Peyer's patch (tissue), 4 donors: ENCODE measurements at regions not wholly inside any gene's neighbourhood (a gene's known extent, or its start where the extent isn't known, plus 50 kb on each side); places are given as distances from the start of the nearest gene placed in this dataset.
A peak's percentile ranks its signal among the peaks of the same experiment; 100 is the strongest.

Experiments used
- DNase-seq, 3 donors: peaks; one replicate each; pipeline ENCODE4 v3.0.0-alpha.2; 2017 to 2019
- H3K27ac ChIP-seq, 4 donors: fragments of 200-600 bp; sonication (generic); one replicate each; pipeline ENCODE4 v1.5.1; 2016 to 2019
- H3K27me3 ChIP-seq, 2 donors: fragments of 200-600 bp; sonication (generic); one replicate each; pipeline ENCODE4 v1.5.1; 2019
- H3K36me3 ChIP-seq, 3 donors: fragments of 200-600 bp; sonication (generic); one replicate each; pipeline ENCODE4 v1.5.1; 2016 to 2019
- H3K4me1 ChIP-seq, 4 donors: fragments of 200-600 bp; sonication (generic); one replicate each; pipeline ENCODE4 v1.5.1; 2016 to 2019
- H3K4me3 ChIP-seq, 4 donors: fragments of 200-600 bp; sonication (generic); 1 replicate in 3 of 4; 2 replicates in 1 of 4; pipeline ENCODE4 v1.5.1; 2016 to 2019; ENCODE audit warnings: mild to moderate bottlenecking in 1 of 4
- H3K9me3 ChIP-seq, 4 donors: fragments of 200-600 bp; sonication (generic); one replicate each; pipeline ENCODE4 v1.5.1; 2016 to 2019; ENCODE audit warnings: mild to moderate bottlenecking in 1 of 4
- CTCF ChIP-seq, 6 experiments: fragments of 450-650 bp in 4 of 6; fragments of 200-600 bp in 2 of 6; sonication (generic) in 1 of 6; IDR thresholded peaks; one replicate each; pipeline ENCODE4 v1.5.1; 2017 to 2019; ENCODE audit warnings: antibody characterized with exemption in 6 of 6, mild to moderate bottlenecking in 3 of 6, moderate library complexity in 1 of 6
- POLR2A ChIP-seq, 2 donors: fragments of 450-650 bp; IDR thresholded peaks; one replicate each; pipeline ENCODE4 v1.5.1; 2017; ENCODE audit warnings: antibody characterized with exemption in 2 of 2, mild to moderate bottlenecking in 2 of 2, moderate library complexity in 2 of 2

GRCh38 chr18:29883114-29883513, 1159.4 kb downstream of the DSC3 start:
- Histone ChIP-seq H3K27ac (no peak overlapping the region), H3K27me3 (no peaks in the 10 kb centered on the region), H3K4me1 (no peaks in the 10 kb centered on the region), H3K36me3 (no peaks in the 10 kb centered on the region), H3K9me3 (no peaks in the 10 kb centered on the region), H3K4me3 (no peak overlapping the region)
- TF ChIP-seq CTCF (IDR thresholded peaks at IDR 0.05) (no peak), POLR2A (IDR thresholded peaks at IDR 0.05) (no peak)
- DNase-seq = no peak

GRCh38 chr18:29882620-29883019, 1159.9 kb downstream of the DSC3 start:
- H3K27ac ChIP-seq = no peak overlapping the region
- TF ChIP-seq CTCF (IDR thresholded peaks at IDR 0.05) (no peak), POLR2A (IDR thresholded peaks at IDR 0.05) (no peak)
- no peak overlapping the region for H3K4me3 ChIP-seq

GRCh38 chr18:29879763-29880162, 1162.8 kb downstream of the DSC3 start:
- no peaks in the 10 kb centered on the region for H3K36me3 ChIP-seq
- H3K9me3 ChIP-seq = no peaks in the 10 kb centered on the region
- DNase-seq = no peak
- no peaks in the 10 kb centered on the region for H3K27me3 ChIP-seq
- H3K27ac ChIP-seq = no peak overlapping the region
- TF ChIP-seq POLR2A (IDR thresholded peaks at IDR 0.05) = no peak
- TF ChIP-seq CTCF (IDR thresholded peaks at IDR 0.05) = no peak
- H3K4me3 ChIP-seq = no peak overlapping the region
- no peaks in the 10 kb centered on the region for H3K4me1 ChIP-seq

More at GRCh38 chr18:29882620-29883019, 1159.9 kb downstream of the DSC3 start:
- Histone ChIP-seq H3K27me3 (no peaks in the 10 kb centered on the region), H3K9me3 (no peaks in the 10 kb centered on the region), H3K36me3 (no peaks in the 10 kb centered on the region), H3K4me1 (no peaks in the 10 kb centered on the region)
- DNase-seq = no peak

- no peak overlapping the region for H3K4me3 ChIP-seq
- no peaks in the 10 kb centered on the region for H3K27me3 ChIP-seq
- no peaks in the 10 kb centered on the region for H3K4me1 ChIP-seq
- H3K27ac ChIP-seq = no peak overlapping the region
- no peaks in the 10 kb centered on the region for H3K36me3 ChIP-seq
- no peak for TF ChIP-seq POLR2A (IDR thresholded peaks at IDR 0.05)
- peak in 3 of 6 experiments; percentile 6 to 40 (median 24) for TF ChIP-seq CTCF (IDR thresholded peaks at IDR 0.05)
- no peak for DNase-seq
- no peaks in the 10 kb centered on the region for H3K9me3 ChIP-seq
These were observed 1167.9 kb downstream of the DSC3 start for GRCh38 chr18:29874519-29875098.

GRCh38 chr18:29873211-29873610, 1169.3 kb downstream of the DSC3 start:
- H3K27ac ChIP-seq = no peak overlapping the region
- H3K36me3 ChIP-seq = no peaks in the 10 kb centered on the region
- H3K4me1 ChIP-seq = no peaks in the 10 kb centered on the region
- H3K27me3 ChIP-seq = no peaks in the 10 kb centered on the region
- no peak overlapping the region for H3K4me3 ChIP-seq
- DNase-seq = no peak
- H3K9me3 ChIP-seq = no peaks in the 10 kb centered on the region
- TF ChIP-seq POLR2A (IDR thresholded peaks at IDR 0.05) = no peak
- no peak for TF ChIP-seq CTCF (IDR thresholded peaks at IDR 0.05)

- no peak for DNase-seq
- no peaks in the 10 kb centered on the region for H3K9me3 ChIP-seq
- H3K27me3 ChIP-seq = no peaks in the 10 kb centered on the region
These were observed 1171.3 kb downstream of the DSC3 start for GRCh38 chr18:29871246-29871645.

More at GRCh38 chr18:29871246-29871645, 1171.3 kb downstream of the DSC3 start:
- Histone ChIP-seq H3K4me1 (no peaks in the 10 kb centered on the region), H3K27ac (no peak overlapping the region), H3K36me3 (no peaks in the 10 kb centered on the region), H3K4me3 (no peak overlapping the region)
- TF ChIP-seq POLR2A (IDR thresholded peaks at IDR 0.05) (no peak), CTCF (IDR thresholded peaks at IDR 0.05) (no peak)
